ENCODE measurements at regions not wholly inside any gene's neighbourhood (a gene's known extent, or its start where the extent isn't known, plus 50 kb on each side); places are given as distances from the start of the nearest gene placed in this dataset.

- TF ChIP-seq CTCF (IDR thresholded peaks at IDR 0.05) = no peak
- no peak for TF ChIP-seq POLR2A (IDR thresholded peaks at IDR 0.05)
Observed at GRCh38 chr2:138112536-138112935, 148.3 kb downstream of the HNMT start.

All from Peyer's patch (tissue), 4 donors.